ENCODE measurements at regions not wholly inside any gene's neighbourhood (a gene's known extent, or its start where the extent isn't known, plus 50 kb on each side); places are given as distances from the start of the nearest gene placed in this dataset.

DNA sequence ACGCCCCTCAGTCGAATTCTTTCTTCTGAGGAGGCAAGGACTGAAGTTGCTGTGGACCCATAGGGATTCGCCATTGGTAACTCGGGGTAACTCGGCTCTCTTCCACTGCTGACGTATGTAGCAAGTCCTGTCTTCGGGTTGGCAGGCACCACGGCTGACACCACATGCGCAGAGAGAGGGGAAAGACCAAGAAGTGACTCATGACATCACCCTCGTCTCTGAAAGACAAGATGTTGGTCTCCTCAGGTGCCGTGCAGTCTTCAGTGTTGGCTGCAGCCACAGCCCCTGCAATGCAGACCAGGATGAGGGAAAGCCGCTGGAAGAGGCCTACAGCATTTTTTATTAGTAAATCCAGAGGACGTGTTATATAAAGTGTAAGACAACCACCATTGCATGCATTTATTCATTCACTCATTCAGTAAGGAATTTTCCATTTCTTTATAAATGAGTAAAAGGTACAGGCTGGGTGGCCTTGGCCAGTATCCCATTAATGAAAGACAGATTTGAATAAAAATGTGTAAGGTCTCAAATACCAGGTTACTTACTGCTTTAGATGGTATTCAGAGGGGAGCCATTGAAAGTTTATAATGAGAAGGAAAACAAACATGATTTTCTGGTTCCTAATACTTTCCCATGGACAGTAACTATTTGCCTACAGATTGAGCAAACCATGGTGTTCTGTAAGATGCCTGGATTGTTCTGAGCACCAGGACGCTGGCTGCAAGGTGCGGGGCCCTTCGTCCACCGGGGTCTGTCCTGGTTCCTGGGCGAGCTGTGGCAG, 50.7 kb upstream of the IRF2BP2 start:
- DNase-seq: no peak

Measured in NCI-H1417 (cell line).